ENCODE measurements at regions not wholly inside any gene's neighbourhood (a gene's known extent, or its start where the extent isn't known, plus 50 kb on each side); places are given as distances from the start of the nearest gene placed in this dataset.

DNA sequence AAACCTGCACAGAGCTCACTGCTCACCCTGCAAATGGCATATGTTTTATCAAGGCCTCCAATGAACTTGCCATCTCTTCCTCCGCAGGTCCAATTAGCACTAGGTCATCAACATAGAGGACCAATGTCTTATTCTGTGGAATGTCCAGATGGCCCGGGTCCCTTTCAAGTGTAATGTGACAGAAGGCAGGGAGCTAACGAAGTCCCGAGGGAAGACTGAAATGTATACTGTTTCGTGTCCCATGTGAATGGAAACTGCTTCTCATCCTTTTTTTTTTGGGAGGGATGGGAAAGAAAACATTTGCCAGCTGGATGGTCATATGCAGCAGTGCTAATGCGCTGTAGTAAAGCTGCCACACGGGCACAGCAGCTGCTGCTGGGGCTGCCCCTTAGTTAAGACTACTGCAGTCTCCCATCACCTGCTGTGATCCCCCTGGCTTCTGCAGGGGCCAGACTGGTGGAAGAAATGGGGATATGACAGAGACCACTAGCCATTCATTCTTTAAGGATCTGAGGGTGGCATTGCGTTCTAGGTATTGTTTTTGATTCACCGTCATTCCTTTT lies 61.7 kb upstream of the CCNY start:
- TF ChIP-seq, protein P1, sequence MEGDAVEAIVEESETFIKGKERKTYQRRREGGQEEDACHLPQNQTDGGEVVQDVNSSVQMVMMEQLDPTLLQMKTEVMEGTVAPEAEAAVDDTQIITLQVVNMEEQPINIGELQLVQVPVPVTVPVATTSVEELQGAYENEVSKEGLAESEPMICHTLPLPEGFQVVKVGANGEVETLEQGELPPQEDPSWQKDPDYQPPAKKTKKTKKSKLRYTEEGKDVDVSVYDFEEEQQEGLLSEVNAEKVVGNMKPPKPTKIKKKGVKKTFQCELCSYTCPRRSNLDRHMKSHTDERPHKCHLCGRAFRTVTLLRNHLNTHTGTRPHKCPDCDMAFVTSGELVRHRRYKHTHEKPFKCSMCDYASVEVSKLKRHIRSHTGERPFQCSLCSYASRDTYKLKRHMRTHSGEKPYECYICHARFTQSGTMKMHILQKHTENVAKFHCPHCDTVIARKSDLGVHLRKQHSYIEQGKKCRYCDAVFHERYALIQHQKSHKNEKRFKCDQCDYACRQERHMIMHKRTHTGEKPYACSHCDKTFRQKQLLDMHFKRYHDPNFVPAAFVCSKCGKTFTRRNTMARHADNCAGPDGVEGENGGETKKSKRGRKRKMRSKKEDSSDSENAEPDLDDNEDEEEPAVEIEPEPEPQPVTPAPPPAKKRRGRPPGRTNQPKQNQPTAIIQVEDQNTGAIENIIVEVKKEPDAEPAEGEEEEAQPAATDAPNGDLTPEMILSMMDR (conservative IDR thresholded peaks at IDR 0.05; ENCODE audit: low read depth, low read length) = no peak
- no peak for TF ChIP-seq EZH2 (IDR thresholded peaks at IDR 0.05; ENCODE audit: borderline replicate concordance, low read depth, low read length, poor library complexity, severe bottlenecking)
